Stimulated activated CD4-positive, alpha-beta T cell treated with anti-CD3 and anti-CD28 coated beads, Interleukin-12 subunit alpha, Interleukin-12 subunit beta, amount 100 ng/mL, for 24 hours (primary cell): ENCODE measurements at regions not wholly inside any gene's neighbourhood (a gene's known extent, or its start where the extent isn't known, plus 50 kb on each side); places are given as distances from the start of the nearest gene placed in this dataset.

Experiments
- DNase-seq, 2 experiments: peaks; one replicate each; pipeline ENCODE4 v3.0.0-alpha.2; 2020; ENCODE audit warnings: low read depth in 2 of 2

GRCh38 chr12:62113366-62114011 lies 146.7 kb upstream of the USP15 start:
- DNase-seq = no peak

- DNase-seq = no peak
These were observed 143.2 kb upstream of the USP15 start for GRCh38 chr12:62116986-62117385.

- peak in 1 of 2 experiments; percentile 15 for DNase-seq
These were observed 136.4 kb upstream of the USP15 start for GRCh38 chr12:62123721-62124203.

- DNase-seq = no peak
These were observed 132.7 kb upstream of the USP15 start for GRCh38 chr12:62127516-62127915.

- no peak for DNase-seq
These were observed 131.8 kb upstream of the USP15 start for GRCh38 chr12:62128175-62128975.

- DNase-seq = no peak
These were observed 130.9 kb upstream of the USP15 start for GRCh38 chr12:62129291-62129690.

- no peak for DNase-seq
These were observed 129.8 kb upstream of the USP15 start for GRCh38 chr12:62130402-62130801.

- no peak for DNase-seq
These were observed 129.2 kb upstream of the USP15 start for GRCh38 chr12:62130834-62131552.

GRCh38 chr12:62133440-62133839 lies 126.8 kb upstream of the USP15 start:
- DNase-seq = no peak

GRCh38 chr12:62135553-62136200 lies 124.5 kb upstream of the USP15 start:
- no peak for DNase-seq

- no peak for DNase-seq
These were observed 123.7 kb upstream of the USP15 start for GRCh38 chr12:62136496-62136895.

GRCh38 chr12:62138527-62138926 lies 121.7 kb upstream of the USP15 start:
- DNase-seq = no peak

GRCh38 chr12:62146318-62146717 lies 113.9 kb upstream of the USP15 start:
- DNase-seq = no peak

- DNase-seq = no peak
These were observed 102.2 kb upstream of the USP15 start for GRCh38 chr12:62158013-62158412.

- no peak for DNase-seq
These were observed 101.5 kb upstream of the USP15 start for GRCh38 chr12:62158461-62159360.

GRCh38 chr12:62162214-62162613 lies 98.0 kb upstream of the USP15 start:
- no peak for DNase-seq

- DNase-seq = no peak
These were observed 96.8 kb upstream of the USP15 start for GRCh38 chr12:62163368-62163767.

GRCh38 chr12:62164036-62164435 lies 96.2 kb upstream of the USP15 start:
- no peak for DNase-seq

- DNase-seq = no peak
These were observed 93.7 kb upstream of the USP15 start for GRCh38 chr12:62166525-62166924.

- no peak for DNase-seq
These were observed 91.8 kb upstream of the USP15 start for GRCh38 chr12:62168411-62168810.

- no peak for DNase-seq
These were observed 90.0 kb upstream of the USP15 start for GRCh38 chr12:62170241-62170640.
